ENCODE measurements at regions not wholly inside any gene's neighbourhood (a gene's known extent, or its start where the extent isn't known, plus 50 kb on each side); places are given as distances from the start of the nearest gene placed in this dataset.

DNA sequence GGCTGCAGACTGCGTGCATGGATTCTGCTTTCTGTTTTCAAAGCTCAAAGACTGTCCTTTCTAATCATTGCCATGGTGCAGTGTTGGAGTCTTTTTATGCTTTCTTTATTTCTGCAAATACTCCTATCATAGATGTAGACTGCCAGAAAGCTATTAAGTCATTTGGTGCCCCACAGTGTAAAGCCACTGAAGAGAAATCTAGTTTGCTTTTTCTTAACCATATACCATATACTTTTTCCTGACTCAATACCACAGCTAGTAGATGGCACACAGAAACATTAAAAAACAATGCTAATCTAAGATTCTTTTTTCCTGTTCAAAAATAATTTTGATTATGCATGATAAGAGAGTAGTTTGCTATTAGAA, 109.9 kb upstream of the RAB27B start:
- TF ChIP-seq, protein P1, sequence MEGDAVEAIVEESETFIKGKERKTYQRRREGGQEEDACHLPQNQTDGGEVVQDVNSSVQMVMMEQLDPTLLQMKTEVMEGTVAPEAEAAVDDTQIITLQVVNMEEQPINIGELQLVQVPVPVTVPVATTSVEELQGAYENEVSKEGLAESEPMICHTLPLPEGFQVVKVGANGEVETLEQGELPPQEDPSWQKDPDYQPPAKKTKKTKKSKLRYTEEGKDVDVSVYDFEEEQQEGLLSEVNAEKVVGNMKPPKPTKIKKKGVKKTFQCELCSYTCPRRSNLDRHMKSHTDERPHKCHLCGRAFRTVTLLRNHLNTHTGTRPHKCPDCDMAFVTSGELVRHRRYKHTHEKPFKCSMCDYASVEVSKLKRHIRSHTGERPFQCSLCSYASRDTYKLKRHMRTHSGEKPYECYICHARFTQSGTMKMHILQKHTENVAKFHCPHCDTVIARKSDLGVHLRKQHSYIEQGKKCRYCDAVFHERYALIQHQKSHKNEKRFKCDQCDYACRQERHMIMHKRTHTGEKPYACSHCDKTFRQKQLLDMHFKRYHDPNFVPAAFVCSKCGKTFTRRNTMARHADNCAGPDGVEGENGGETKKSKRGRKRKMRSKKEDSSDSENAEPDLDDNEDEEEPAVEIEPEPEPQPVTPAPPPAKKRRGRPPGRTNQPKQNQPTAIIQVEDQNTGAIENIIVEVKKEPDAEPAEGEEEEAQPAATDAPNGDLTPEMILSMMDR (IDR thresholded peaks at IDR 0.05) = no peak
- TF ChIP-seq POLR2A (IDR thresholded peaks at IDR 0.05) = no peak
